Naive thymus-derived CD4-positive, alpha-beta T cell (primary cell): ENCODE measurements at regions not wholly inside any gene's neighbourhood (a gene's known extent, or its start where the extent isn't known, plus 50 kb on each side); places are given as distances from the start of the nearest gene placed in this dataset.
"Not testable (repeated sequence)": the region's sequence is repeated elsewhere in the genome, so short reads cannot be mapped to it uniquely, and the experiment has no call there.

Experiments
- ATAC-seq: fragments of 150-1000 bp; cut with Tn5 transposase; 2 replicates; pipeline ENCODE4 v1.10.0; 2021; ENCODE audit warnings: mild to moderate bottlenecking, moderate library complexity
- CTCF ChIA-PET: fragments of 350-600 bp; sonication (Branson Sonifier 250); formaldehyde crosslinking; loops from one replicate; lab custom pipeline; 2021; ENCODE audit warnings: antibody characterized with exemption; lab: Charles Lee
- POLR2A ChIA-PET: fragments of 350-600 bp; sonication (Branson Sonifier 250); formaldehyde crosslinking; loops from one replicate; lab custom pipeline; 2021; ENCODE audit warnings: antibody characterized with exemption, inconsistent platforms; lab: Charles Lee
- DNase-seq, 9 donors: peaks; one replicate each; pipeline versions ENCODE4 v3.0.0 to v3.0.0-alpha.2; 2020 to 2022; ENCODE audit warnings: mixed read lengths in 1 of 9
- H3K27ac ChIP-seq: one replicate; pipeline ENCODE4 v1.7.0; 2013; ENCODE audit warnings: mild to moderate bottlenecking, low read depth, low read length, moderate library complexity
- H3K27me3 ChIP-seq, 2 donors: one replicate each; pipeline ENCODE4 v1.7.0; 2013; ENCODE audit warnings: low read length in 2 of 2, mild to moderate bottlenecking in 2 of 2, moderate library complexity in 2 of 2; ENCODE audit not compliant: control insufficient read depth in 2 of 2, insufficient read depth in 2 of 2
- H3K36me3 ChIP-seq, 3 experiments: 1 replicate in 2 of 3; 2 replicates in 1 of 3; pipeline ENCODE4 v1.7.0; 2013; ENCODE audit warnings: low read length in 3 of 3, mild to moderate bottlenecking in 3 of 3, moderate library complexity in 1 of 3; ENCODE audit not compliant: insufficient read depth in 3 of 3, control insufficient read depth in 2 of 3
- H3K4me1 ChIP-seq, 2 donors: one replicate each; pipeline ENCODE4 v1.7.0; 2013; ENCODE audit warnings: low read length in 2 of 2, mild to moderate bottlenecking in 2 of 2, moderate library complexity in 1 of 2; ENCODE audit not compliant: control insufficient read depth in 2 of 2, insufficient read depth in 2 of 2
- H3K4me3 ChIP-seq: 2 replicates; pipeline ENCODE4 v1.7.0; 2013; ENCODE audit warnings: mild to moderate bottlenecking, low read length
- H3K9me3 ChIP-seq, 3 experiments: 1 replicate in 2 of 3; 2 replicates in 1 of 3; pipeline ENCODE4 v1.7.0; 2013; ENCODE audit warnings: low read length in 3 of 3; ENCODE audit not compliant: control insufficient read depth in 2 of 3
- H3K27ac Mint-ChIP-seq, 9 donors: one replicate each; pipeline ENCODE4 v1.8.0; 2020 to 2022; ENCODE audit warnings: mixed read lengths in 9 of 9, mild to moderate bottlenecking in 8 of 9, moderate library complexity in 5 of 9, inconsistent platforms in 2 of 9
- H3K27me3 Mint-ChIP-seq, 5 donors: one replicate each; pipeline ENCODE4 v1.8.0; 2021 to 2022; ENCODE audit warnings: mixed read lengths in 5 of 5, mild to moderate bottlenecking in 1 of 5
- H3K36me3 Mint-ChIP-seq, 5 donors: one replicate each; pipeline ENCODE4 v1.8.0; 2020 to 2022; ENCODE audit warnings: mixed read lengths in 5 of 5, mild to moderate bottlenecking in 3 of 5, inconsistent platforms in 1 of 5
- H3K4me1 Mint-ChIP-seq, 7 donors: one replicate each; pipeline ENCODE4 v1.8.0; 2020 to 2022; ENCODE audit warnings: mixed read lengths in 7 of 7, mild to moderate bottlenecking in 3 of 7, inconsistent platforms in 1 of 7
- H3K4me3 Mint-ChIP-seq, 10 donors: one replicate each; pipeline ENCODE4 v1.8.0; 2020 to 2022; ENCODE audit warnings: mild to moderate bottlenecking in 10 of 10, mixed read lengths in 10 of 10, moderate library complexity in 6 of 10, inconsistent platforms in 2 of 10
- H3K9me3 Mint-ChIP-seq, 11 donors: one replicate each; pipeline ENCODE4 v1.8.0; 2020 to 2022; ENCODE audit warnings: mixed read lengths in 11 of 11, mild to moderate bottlenecking in 4 of 11, inconsistent platforms in 1 of 11, moderate library complexity in 1 of 11
- intact Hi-C, 2 donors: fragments of 100-400 bp; cut with micrococcal nuclease; formaldehyde crosslinking; loops; one replicate each; pipeline ENCODE4 v1.15.1; 2023

DNA sequence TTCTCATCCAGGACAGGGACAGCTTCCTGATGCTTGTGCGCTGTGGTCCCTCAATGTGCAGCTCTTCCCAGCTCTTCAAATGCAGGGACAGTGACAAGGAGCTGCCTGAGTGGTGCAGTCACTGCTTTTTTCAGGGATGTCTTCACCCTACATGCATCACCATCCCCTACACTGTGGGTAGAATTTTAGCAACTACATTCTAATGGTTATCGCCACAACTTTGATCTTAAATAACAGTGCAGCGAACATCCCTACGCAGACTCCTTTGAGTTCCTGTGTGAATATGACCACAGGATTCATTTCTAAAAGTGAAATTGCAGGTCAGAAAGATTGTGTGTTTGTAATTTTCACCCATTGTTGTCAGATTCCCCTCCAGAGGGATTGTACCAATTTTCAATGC lies 90.9 kb downstream of the GGTLC2 start:
- Mint-ChIP-seq H3K4me1 (peaks cover 0 to 15% (median 0%) of the 10 kb centered on the region in 7 donors), H3K27me3 (peaks cover 7 to 22% (median 10%) of the 10 kb centered on the region in 5 donors)
- POLR2A ChIA-PET, H3K27ac ChIP-seq, H3K4me3 ChIP-seq, H3K9me3 Mint-ChIP-seq, H3K9me3 ChIP-seq, H3K36me3 Mint-ChIP-seq, H3K27me3 ChIP-seq, H3K4me3 Mint-ChIP-seq, ATAC-seq, H3K27ac Mint-ChIP-seq, DNase-seq, CTCF ChIA-PET, intact Hi-C loops, H3K36me3 ChIP-seq: not testable (repeated sequence)
- peaks cover 0 to 57% of the 10 kb centered on the region in 2 donors for H3K4me1 ChIP-seq

DNA sequence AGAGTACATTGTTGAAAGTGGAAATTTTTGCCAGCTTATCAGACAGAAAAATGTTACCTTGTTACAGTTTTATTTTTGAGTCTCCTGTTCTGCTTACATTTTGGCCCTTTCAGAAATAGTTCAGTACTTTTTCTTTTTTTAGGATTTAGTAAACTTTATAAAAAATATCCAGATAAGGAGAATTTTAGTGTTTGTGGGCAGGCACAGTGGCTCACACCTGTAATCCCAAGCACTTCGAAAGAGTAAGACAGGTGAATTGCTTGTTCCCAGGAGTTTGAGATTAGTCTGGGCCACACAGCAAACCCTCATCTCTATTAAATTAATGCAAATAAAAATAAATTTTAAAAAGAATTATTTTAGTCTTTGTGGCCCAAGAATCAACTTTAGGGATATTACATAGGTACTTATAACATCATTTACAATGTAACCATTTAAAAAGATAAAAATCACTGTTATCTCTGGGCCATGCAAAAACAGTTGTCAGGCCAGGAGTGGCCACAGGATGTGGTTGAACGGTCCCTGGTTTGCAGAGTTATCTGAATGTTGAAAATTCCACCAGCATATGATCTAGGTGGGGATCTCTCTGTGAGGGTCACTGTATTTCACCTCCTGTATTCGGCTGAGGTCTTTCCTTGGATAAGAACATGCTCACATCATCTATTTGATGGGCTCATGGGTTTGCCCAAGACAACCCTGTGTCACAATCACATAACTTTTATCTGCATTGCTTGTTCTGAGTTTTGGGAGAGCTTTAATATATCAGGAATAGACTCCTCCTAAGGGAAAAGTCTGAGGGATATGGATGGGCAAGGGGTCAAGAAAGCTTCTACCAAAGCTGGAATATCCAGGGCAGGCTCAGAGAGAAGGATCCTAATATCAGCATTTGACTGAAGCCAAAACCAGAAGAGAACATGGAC lies 91.5 kb downstream of the GGTLC2 start:
- H3K4me3 Mint-ChIP-seq: no peak overlapping the region

DNA sequence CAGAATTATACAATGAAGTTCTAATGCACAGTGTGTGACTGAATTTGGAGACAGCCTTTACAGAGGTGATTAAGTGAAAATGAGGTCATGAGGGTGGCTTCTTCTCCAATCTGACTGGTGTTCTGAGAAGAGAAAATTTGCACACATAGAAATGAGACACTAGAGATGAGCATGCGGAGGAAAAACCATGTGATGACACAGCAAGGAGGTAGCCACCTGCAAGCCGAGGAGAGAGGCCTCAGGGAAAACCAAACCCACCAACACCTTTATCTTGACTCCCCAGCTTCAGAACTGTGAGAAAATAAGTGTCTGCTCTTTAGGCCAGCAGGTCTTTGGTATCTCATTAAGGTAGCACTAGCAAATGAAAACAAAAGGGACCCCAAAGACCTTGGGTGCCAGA lies 93.2 kb downstream of the GGTLC2 start:
- intact Hi-C loops: no loop called here
- DNase-seq: no peak
- Mint-ChIP-seq H3K27ac (no peak overlapping the region), H3K36me3 (no peaks in the 10 kb centered on the region), H3K27me3 (peaks cover 15 to 38% (median 20%) of the 10 kb centered on the region in 5 donors), H3K9me3 (no peaks in the 10 kb centered on the region), H3K4me3 (no peak overlapping the region), H3K4me1 (peaks cover 0 to 15% (median 0%) of the 10 kb centered on the region in 7 donors)
- ChIA-PET CTCF (interaction anchor here (1.4 kb wide), 1 partner anchor 16 kb away, joined by 3 read pairs; no protein-coding TSS in a partner anchor), POLR2A (no interaction called here)
- no peak overlapping the region for H3K4me3 ChIP-seq
- no peak overlapping the region for H3K27ac ChIP-seq
- peaks cover 0 to 57% of the 10 kb centered on the region in 2 donors for H3K4me1 ChIP-seq
- peak; percentile 29 for ATAC-seq
- no peaks in the 10 kb centered on the region for H3K36me3 ChIP-seq
- H3K9me3 ChIP-seq: no peaks in the 10 kb centered on the region
- H3K27me3 ChIP-seq: peaks cover 0 to 4% of the 10 kb centered on the region in 2 donors

More for the DNA sequence above, 91.5 kb downstream of the GGTLC2 start:
- ChIA-PET POLR2A (interaction anchor here (0.8 kb wide), 1 partner anchor 74 kb away, joined by 3 read pairs; no protein-coding TSS in a partner anchor), CTCF (interaction anchor here (1.4 kb wide), 1 partner anchor 17 kb away, joined by 3 read pairs; no protein-coding TSS in a partner anchor)
- Histone ChIP-seq H3K36me3 (no peaks in the 10 kb centered on the region), H3K9me3 (no peaks in the 10 kb centered on the region), H3K4me3 (no peak overlapping the region), H3K27ac (no peak overlapping the region), H3K4me1 (peaks cover 0 to 57% of the 10 kb centered on the region in 2 donors), H3K27me3 (peaks cover 0 to 4% of the 10 kb centered on the region in 2 donors)
- Mint-ChIP-seq H3K9me3 (no peaks in the 10 kb centered on the region), H3K27me3 (peaks cover 13 to 28% (median 15%) of the 10 kb centered on the region in 5 donors), H3K4me1 (peaks cover 0 to 15% (median 0%) of the 10 kb centered on the region in 7 donors), H3K27ac (no peak overlapping the region), H3K36me3 (no peaks in the 10 kb centered on the region)
- intact Hi-C loops: no loop called here
- DNase-seq (no peak), ATAC-seq (peak; percentile 45)

DNA sequence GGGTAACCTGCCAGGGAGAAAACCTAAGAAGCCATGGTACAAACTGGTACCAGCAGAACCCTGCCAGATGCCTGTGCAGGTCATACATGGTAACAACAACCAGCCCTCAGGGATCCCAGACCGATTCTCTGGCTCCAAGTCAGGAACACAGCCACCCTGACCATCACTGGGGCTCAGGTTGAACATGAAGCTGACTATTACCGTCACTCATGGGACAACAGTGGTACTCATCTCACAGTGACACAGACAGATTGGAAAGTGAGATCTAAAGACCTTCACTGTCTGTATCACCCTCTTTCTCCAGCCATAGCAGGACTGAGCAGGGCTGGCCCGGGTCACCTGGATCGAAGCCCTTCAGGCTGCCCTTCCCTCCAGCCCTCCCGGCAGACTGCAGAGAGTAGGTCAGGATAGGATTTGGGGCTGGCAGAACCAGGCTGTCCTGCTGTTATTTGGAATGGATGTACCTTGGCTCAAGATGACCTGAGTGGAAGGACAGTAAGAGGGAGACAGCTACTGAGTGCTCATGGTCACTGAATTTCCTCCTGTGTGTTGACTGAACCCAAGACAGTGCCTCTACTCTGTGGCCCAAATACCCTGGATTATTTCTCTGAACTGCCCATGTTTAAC lies 94.7 kb downstream of the GGTLC2 start:
- no peaks in the 10 kb centered on the region for H3K9me3 ChIP-seq
- ChIA-PET CTCF (interaction anchor here (1.0 to 1.4 kb wide), 3 partner anchors 14 to 145 kb away, joined by 3 to 4 read pairs (median 3); no protein-coding TSS in a partner anchor), POLR2A (no interaction called here)
- H3K27ac ChIP-seq: no peak overlapping the region
- Mint-ChIP-seq H3K4me3 (no peak overlapping the region), H3K27ac (no peak overlapping the region), H3K4me1 (peaks cover 0 to 12% (median 0%) of the 10 kb centered on the region in 7 donors), H3K27me3 (peaks cover 19 to 52% (median 24%) of the 10 kb centered on the region in 5 donors), H3K9me3 (no peaks in the 10 kb centered on the region), H3K36me3 (no peaks in the 10 kb centered on the region)
- H3K36me3 ChIP-seq: no peaks in the 10 kb centered on the region
- ATAC-seq (no peak), DNase-seq (no peak)
- peaks cover 0 to 4% of the 10 kb centered on the region in 2 donors for H3K27me3 ChIP-seq
- intact Hi-C loops: no loop called here
- no peak overlapping the region for H3K4me3 ChIP-seq
- H3K4me1 ChIP-seq: peaks cover 0 to 44% of the 10 kb centered on the region in 2 donors

DNA sequence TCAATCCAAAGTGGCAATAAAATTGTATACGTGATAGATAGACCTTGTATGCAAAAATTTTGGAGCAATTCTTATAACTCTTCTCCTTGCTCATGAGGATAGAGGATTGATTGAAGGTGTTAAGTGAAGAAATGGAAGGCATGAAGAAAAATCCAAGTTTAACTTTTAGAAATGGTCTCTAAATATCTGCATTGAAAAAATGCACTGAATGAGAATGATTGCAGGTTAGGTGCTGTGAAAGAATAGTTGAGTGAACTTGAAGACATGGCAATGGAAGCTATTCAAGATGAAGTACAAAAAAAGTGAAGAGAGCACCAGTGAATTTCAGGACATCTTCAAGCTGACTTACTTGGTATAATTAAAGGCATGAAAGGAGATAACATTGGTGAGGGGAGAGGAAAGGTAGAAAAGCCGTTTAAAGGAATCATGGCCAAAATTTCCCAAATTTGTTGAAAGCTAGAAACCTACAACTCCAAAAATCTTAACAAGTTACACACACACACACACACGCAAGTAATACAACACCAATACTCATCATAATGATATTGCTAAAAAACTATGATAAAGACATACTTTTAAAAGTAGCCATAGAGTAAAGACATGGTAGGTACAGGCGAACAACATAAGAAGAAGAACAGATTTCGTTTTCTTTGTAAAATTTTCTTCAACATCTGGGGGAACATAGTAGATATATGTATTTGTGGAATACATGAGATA lies 96.3 kb downstream of the GGTLC2 start:
- no peak overlapping the region for H3K4me3 ChIP-seq
- Mint-ChIP-seq H3K4me3 (no peak overlapping the region), H3K9me3 (no peaks in the 10 kb centered on the region), H3K27me3 (peaks cover 19 to 62% (median 24%) of the 10 kb centered on the region in 5 donors), H3K36me3 (no peaks in the 10 kb centered on the region), H3K4me1 (peaks cover 0 to 7% (median 3%) of the 10 kb centered on the region in 7 donors), H3K27ac (no peak overlapping the region)
- ATAC-seq (no peak), DNase-seq (no peak)
- ChIA-PET POLR2A (no interaction called here), CTCF (interaction anchor here (1.4 kb wide), 1 partner anchor 144 kb away, joined by 4 read pairs; no protein-coding TSS in a partner anchor)
- intact Hi-C loops: no loop called here
- no peaks in the 10 kb centered on the region for H3K36me3 ChIP-seq
- no peak overlapping the region for H3K27ac ChIP-seq
- no peaks in the 10 kb centered on the region for H3K9me3 ChIP-seq
- peaks cover 0 to 4% of the 10 kb centered on the region in 2 donors for H3K27me3 ChIP-seq
- peaks cover 0 to 35% of the 10 kb centered on the region in 2 donors for H3K4me1 ChIP-seq

DNA sequence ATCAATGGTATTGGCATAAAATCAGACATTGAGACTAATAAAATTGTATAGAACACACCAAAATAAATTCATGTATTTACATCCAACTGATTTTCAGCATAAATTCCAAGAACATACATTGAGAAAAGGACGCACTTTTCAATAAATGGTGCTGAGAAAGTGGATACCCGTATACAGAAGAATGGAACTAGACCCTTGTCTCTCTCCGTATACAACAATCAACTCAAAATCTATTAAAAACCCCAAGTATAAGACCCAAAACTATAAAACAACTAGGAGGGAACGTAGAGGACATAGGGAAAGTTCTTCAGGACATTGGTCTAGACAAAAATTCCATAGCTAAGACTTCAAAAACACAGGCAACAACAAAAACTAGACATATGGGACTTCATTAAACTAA lies 97.4 kb downstream of the GGTLC2 start:
- intact Hi-C loops: no loop called here
- peaks cover 19 to 57% (median 24%) of the 10 kb centered on the region in 5 donors for H3K27me3 Mint-ChIP-seq
- POLR2A ChIA-PET: interaction anchor here (1.4 kb wide), 1 partner anchor 11 kb away, joined by 3 read pairs; no protein-coding TSS in a partner anchor

More for the DNA sequence above, 97.4 kb downstream of the GGTLC2 start:
- CTCF ChIA-PET: interaction anchor here (1.1 kb wide), 1 partner anchor 12 kb away, joined by 7 read pairs; no protein-coding TSS in a partner anchor
- no peak overlapping the region for H3K27ac Mint-ChIP-seq
- DNase-seq (no peak), ATAC-seq (no peak)
- no peaks in the 10 kb centered on the region for H3K36me3 Mint-ChIP-seq
- H3K4me1 Mint-ChIP-seq: peaks cover 0 to 5% (median 1%) of the 10 kb centered on the region in 7 donors
- peaks cover 0 to 30% of the 10 kb centered on the region in 2 donors for H3K4me1 ChIP-seq
- no peaks in the 10 kb centered on the region for H3K36me3 ChIP-seq
- no peaks in the 10 kb centered on the region for H3K9me3 ChIP-seq
- H3K27me3 ChIP-seq: peaks cover 0 to 4% of the 10 kb centered on the region in 2 donors
- H3K27ac ChIP-seq: no peak overlapping the region
- H3K4me3 Mint-ChIP-seq: no peak overlapping the region
- H3K4me3 ChIP-seq: no peak overlapping the region
- H3K9me3 Mint-ChIP-seq: no peaks in the 10 kb centered on the region
